ENCODE measurements at regions not wholly inside any gene's neighbourhood (a gene's known extent, or its start where the extent isn't known, plus 50 kb on each side); places are given as distances from the start of the nearest gene placed in this dataset.

GRCh38 chr6:168999392-168999791 is 254.3 kb downstream of the THBS2 start:
- TF ChIP-seq CTCF (IDR thresholded peaks at IDR 0.05) (no peak), POLR2A (IDR thresholded peaks at IDR 0.05) (no peak)
